ENCODE measurements at regions not wholly inside any gene's neighbourhood (a gene's known extent, or its start where the extent isn't known, plus 50 kb on each side); places are given as distances from the start of the nearest gene placed in this dataset.

DNA sequence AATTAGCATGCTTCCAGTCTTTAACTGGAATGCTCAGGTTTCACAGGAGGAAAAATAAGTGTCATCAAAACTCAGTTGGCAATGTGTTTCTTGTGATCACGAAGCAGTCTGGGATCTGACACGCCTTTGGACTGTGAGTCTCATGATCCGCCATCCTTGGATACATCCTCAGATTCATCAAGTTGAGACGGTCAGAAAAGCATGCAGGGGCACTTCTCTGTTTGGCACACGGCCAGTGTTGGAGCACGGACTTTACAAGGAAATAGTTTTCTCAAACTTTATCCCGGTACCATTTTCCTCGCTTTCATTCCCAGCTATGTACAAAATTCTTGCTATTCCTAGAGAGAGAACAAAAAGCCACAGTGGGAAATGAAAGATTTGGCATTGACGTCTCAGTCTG, 88.4 kb upstream of the PARP11 start:
- Histone ChIP-seq H3K36me3 (no peaks in the 10 kb centered on the region), H3K4me3 (no peak overlapping the region), H3K9me3 (no peaks in the 10 kb centered on the region), H3K27me3 (ENCODE audit: low read depth) (no peaks in the 10 kb centered on the region), H3K4me1 (no peaks in the 10 kb centered on the region), H3K27ac (no peak overlapping the region)
- TF ChIP-seq, protein P1, sequence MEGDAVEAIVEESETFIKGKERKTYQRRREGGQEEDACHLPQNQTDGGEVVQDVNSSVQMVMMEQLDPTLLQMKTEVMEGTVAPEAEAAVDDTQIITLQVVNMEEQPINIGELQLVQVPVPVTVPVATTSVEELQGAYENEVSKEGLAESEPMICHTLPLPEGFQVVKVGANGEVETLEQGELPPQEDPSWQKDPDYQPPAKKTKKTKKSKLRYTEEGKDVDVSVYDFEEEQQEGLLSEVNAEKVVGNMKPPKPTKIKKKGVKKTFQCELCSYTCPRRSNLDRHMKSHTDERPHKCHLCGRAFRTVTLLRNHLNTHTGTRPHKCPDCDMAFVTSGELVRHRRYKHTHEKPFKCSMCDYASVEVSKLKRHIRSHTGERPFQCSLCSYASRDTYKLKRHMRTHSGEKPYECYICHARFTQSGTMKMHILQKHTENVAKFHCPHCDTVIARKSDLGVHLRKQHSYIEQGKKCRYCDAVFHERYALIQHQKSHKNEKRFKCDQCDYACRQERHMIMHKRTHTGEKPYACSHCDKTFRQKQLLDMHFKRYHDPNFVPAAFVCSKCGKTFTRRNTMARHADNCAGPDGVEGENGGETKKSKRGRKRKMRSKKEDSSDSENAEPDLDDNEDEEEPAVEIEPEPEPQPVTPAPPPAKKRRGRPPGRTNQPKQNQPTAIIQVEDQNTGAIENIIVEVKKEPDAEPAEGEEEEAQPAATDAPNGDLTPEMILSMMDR (IDR thresholded peaks at IDR 0.05): no peak
- ATAC-seq (no peak), DNase-seq (no peak)
- intact Hi-C loops (cut with DNase I): no loop called here

DNA sequence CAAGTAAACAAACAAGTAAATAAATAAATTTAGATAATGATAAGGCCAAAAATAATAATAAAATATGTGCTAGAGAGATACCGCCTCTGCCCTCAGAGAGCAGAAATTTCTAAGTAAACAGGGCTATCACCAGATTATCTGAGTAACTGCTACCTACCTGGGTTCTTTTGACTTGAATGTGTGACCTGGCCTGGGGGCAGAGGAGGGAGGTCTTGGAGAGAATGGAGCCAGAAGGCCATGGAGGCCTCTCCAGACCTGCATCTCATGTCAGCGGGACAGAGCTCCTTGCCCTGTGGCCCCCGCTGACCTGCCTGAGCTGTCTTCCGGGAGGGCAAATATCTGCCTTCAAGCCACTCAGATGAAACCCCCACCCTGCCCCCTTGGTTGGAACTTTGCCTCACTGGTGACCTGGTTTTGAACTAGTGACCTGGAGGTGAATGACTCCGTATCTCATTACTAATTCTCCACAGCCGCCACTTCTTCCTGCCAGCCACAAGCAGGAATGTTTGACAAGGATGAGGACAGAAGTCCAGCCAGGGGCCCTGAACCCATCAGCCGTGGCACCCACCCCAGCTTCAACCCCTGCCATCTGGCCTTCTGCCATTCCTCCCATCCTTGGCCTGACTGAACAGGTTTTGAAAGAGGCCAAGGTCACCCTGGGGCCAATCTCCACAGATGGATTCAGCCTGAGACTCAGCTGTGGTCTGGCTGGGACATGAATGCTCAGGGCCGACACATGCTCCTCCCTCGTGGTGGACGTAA, 86.8 kb upstream of the PARP11 start:
- Histone ChIP-seq H3K27me3 (ENCODE audit: low read depth) (no peaks in the 10 kb centered on the region), H3K4me3 (no peak overlapping the region), H3K36me3 (no peaks in the 10 kb centered on the region), H3K27ac (no peak overlapping the region), H3K4me1 (no peaks in the 10 kb centered on the region), H3K9me3 (no peaks in the 10 kb centered on the region)
- intact Hi-C loops (cut with DNase I): no loop called here
- no peak for ATAC-seq
- TF ChIP-seq, protein P1 (IDR thresholded peaks at IDR 0.05): no peak
- no peak for DNase-seq

DNA sequence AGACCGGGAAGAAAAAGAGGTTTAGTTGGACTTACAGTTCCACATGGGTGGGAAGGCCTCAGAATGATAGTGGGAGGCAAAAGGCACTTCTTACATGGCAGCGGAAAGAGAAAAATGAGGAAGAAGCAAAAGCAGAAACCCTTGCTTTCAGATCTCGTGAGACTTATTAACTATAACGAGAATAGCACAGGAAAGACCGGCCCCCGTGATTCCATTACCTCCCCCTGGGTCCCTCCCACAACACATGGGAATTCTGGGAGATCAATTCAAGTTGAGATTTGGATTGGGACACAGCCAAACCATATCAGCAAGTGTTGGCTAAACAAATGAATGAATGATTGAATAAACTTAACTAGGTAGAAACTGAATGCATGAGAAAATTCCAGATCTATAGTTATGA, 85.3 kb upstream of the PARP11 start:
- H3K4me1 ChIP-seq: no peaks in the 10 kb centered on the region
- TF ChIP-seq, protein P1 (IDR thresholded peaks at IDR 0.05): no peak
- H3K4me3 ChIP-seq: no peak overlapping the region
- no peak for ATAC-seq
- no peaks in the 10 kb centered on the region for H3K9me3 ChIP-seq
- intact Hi-C loops (cut with DNase I): no loop called here
- no peak overlapping the region for H3K27ac ChIP-seq
- DNase-seq: no peak
- H3K27me3 ChIP-seq (ENCODE audit: low read depth): no peaks in the 10 kb centered on the region
- H3K36me3 ChIP-seq: no peaks in the 10 kb centered on the region

DNA sequence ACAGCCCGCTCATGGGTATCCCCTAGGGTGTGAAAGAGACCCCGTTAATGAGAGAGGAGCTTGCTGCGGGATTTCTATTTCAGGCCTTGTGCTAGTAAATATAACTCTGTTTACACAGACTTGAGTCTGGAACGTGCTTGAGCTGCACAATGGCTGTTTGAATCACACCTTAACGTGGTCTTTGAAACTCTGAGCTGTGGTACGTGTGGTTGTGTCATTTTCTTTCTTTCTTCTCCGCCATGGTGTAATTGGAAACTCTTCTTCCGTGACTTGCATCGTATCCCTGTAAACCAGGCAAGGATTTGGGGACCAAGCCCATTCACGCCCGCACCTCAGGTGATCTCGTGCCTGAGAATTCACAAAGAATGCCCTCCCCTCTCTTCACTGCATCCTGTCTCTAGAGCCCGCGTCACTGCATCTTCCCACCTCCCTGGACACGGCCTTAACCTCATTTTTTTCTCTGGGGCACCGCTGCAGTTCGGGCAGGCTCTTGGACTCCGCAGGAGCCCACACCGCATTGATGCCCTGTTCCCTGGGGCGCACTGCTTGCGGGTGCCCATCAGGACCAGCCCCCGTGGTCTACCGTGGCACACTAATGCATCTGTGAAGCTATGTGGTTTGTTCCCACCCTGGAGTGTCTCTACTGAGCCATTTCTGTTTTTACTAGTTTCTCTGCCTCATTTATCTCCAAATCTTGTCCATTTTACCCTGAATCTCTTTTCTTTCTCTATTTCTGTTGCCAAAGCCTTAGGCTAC, 78.4 kb upstream of the PARP11 start:
- TF ChIP-seq, protein P1 (IDR thresholded peaks at IDR 0.05): no peak
- no peak overlapping the region for H3K27ac ChIP-seq
- ATAC-seq: no peak

DNA sequence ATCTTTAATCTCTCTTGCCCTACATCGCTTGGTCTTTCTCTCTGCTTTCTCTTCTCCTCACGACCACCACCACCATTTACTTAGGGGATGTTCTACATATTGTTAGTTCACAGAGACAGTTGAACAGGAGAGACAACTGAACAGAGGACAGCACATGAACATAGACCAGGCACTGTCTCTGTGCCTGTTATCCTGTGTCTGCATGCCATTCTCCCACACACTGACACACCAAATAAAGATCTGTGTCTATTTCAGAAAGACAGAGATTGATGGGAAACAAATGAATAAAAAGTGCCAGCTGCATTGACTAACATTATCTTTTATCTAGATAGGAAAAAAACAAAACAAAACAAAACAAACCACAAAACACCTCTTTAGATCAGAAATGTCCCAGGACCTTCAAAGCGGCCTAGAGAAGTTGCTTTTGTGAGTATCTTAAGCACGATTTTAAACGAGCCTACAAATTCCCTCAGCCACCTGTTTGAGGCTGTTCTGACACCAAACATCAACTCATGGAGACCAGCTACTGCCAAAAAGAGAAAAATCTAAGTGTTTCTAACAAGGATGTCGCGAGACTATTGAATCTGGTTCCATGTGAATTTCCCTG, 77.6 kb upstream of the PARP11 start:
- no peak overlapping the region for H3K27ac ChIP-seq
- intact Hi-C loops (cut with DNase I): no loop called here
- TF ChIP-seq, protein P1 (IDR thresholded peaks at IDR 0.05): no peak
- no peaks in the 10 kb centered on the region for H3K4me1 ChIP-seq
- no peaks in the 10 kb centered on the region for H3K36me3 ChIP-seq
- H3K4me3 ChIP-seq: no peak overlapping the region
- H3K9me3 ChIP-seq: no peaks in the 10 kb centered on the region
- ATAC-seq (no peak), DNase-seq (no peak)
- no peaks in the 10 kb centered on the region for H3K27me3 ChIP-seq (ENCODE audit: low read depth)

More for the DNA sequence above, 78.4 kb upstream of the PARP11 start:
- intact Hi-C loops (cut with DNase I): no loop called here
- Histone ChIP-seq H3K4me3 (no peak overlapping the region), H3K27me3 (ENCODE audit: low read depth) (no peaks in the 10 kb centered on the region), H3K4me1 (no peaks in the 10 kb centered on the region), H3K9me3 (no peaks in the 10 kb centered on the region), H3K36me3 (no peaks in the 10 kb centered on the region)
- no peak for DNase-seq
